HCT116 (cell line): ENCODE measurements at regions not wholly inside any gene's neighbourhood (a gene's known extent, or its start where the extent isn't known, plus 50 kb on each side); places are given as distances from the start of the nearest gene placed in this dataset.

Source experiments
- ATAC-seq: fragments of 200-7000 bp; cut with Tn5 transposase; 2 replicates; pipeline ENCODE4 v1.9.1; 2020; ENCODE audit warnings: mild to moderate bottlenecking, moderate library complexity
- BruUV-seq: library from RNA; stranded (reverse); fragments of 400-500 nt; replicated peaks from 2 replicates; lab custom pipeline; 2021; lab: Mats Ljungman, UMichigan
- CTCF ChIA-PET: fragments of 300-600 bp; sonication (Branson Sonifier 250); formaldehyde crosslinking; loops from one replicate; lab custom pipeline; 2021; ENCODE audit warnings: antibody characterized with exemption; lab: Charles Lee
- POLR2A ChIA-PET: fragments of 300-600, 350-600 bp; sonication (Branson Sonifier 250); formaldehyde crosslinking; loops from one replicate; lab custom pipeline; 2021; ENCODE audit warnings: antibody characterized with exemption; lab: Charles Lee
- RAD21 ChIA-PET, 2 experiments: fragments of 300-600 bp; sonication (Branson Sonifier 250); formaldehyde crosslinking; loops; one replicate each; lab custom pipeline; 2023; ENCODE audit warnings: low total read pairs in 2 of 2; ENCODE audit not compliant: uncharacterized antibody in 2 of 2, unreplicated experiment in 2 of 2, low non-redundant PET in 1 of 2; lab: Charles Lee
- DNase-seq: peaks from one replicate; pipeline ENCODE4 v3.0.0-alpha.2; 2010; ENCODE audit warnings: low read depth, low spot score
- H2AFZ ChIP-seq: fragments of 200-600 bp; shearing (Covaris generic), sonication (generic); 2 replicates; pipeline ENCODE4 v1.6.1; 2017; ENCODE audit warnings: low read depth, mixed run types, mixed read lengths, antibody characterized with exemption, low read length; ENCODE audit not compliant: poor library complexity, severe bottlenecking
- H3K27ac ChIP-seq: 2 replicates; pipeline ENCODE4 v1.5.1; 2012; ENCODE audit warnings: low read depth, low read length
- H3K27me3 ChIP-seq: fragments of 200-600 bp; sonication (generic); 2 replicates; pipeline ENCODE4 v1.6.1; 2016; ENCODE audit warnings: mixed run types, low read length, mixed read lengths; ENCODE audit not compliant: insufficient read depth
- H3K36me3 ChIP-seq, 2 experiments: fragments of 200-500 bp in 1 of 2; fragments of 200-600 bp in 1 of 2; sonication (Bioruptor generic) in 1 of 2; sonication (generic) in 1 of 2; 2 replicates each; pipeline versions ENCODE4 v1.5.1 to v1.6.1; 2014 to 2016; ENCODE audit warnings: low read length in 2 of 2, inconsistent platforms in 1 of 2, mixed read lengths in 1 of 2, mixed run types in 1 of 2; ENCODE audit not compliant: insufficient read depth in 2 of 2, control insufficient read depth in 1 of 2
- H3K4me1 ChIP-seq, 2 experiments: fragments of 200-600 bp in 1 of 2; sonication (generic) in 1 of 2; 2 replicates each; pipeline versions ENCODE4 v1.5.1 to v1.6.1; 2012 to 2017; ENCODE audit warnings: low read length in 2 of 2, inconsistent platforms in 1 of 2, mild to moderate bottlenecking in 1 of 2, mixed read lengths in 1 of 2, mixed run types in 1 of 2, moderate library complexity in 1 of 2; ENCODE audit not compliant: insufficient read depth in 2 of 2, control insufficient read depth in 1 of 2
- H3K4me2 ChIP-seq: fragments of 200-600 bp; sonication (generic); 2 replicates; pipeline ENCODE4 v1.6.1; 2017; ENCODE audit warnings: mixed run types, low read length, mixed read lengths
- H3K4me3 ChIP-seq, 2 experiments: fragments of 200-600 bp in 1 of 2; sonication (generic) in 1 of 2; replicated peaks in 1 of 2; 2 replicates each; pipeline ENCODE4 v1.5.1; 2011 to 2016; ENCODE audit warnings: low read length in 2 of 2, control low read depth in 1 of 2, low read depth in 1 of 2, mild to moderate bottlenecking in 1 of 2, mixed read lengths in 1 of 2, mixed run types in 1 of 2
- H3K79me2 ChIP-seq: fragments of 200-600 bp; sonication (generic); 2 replicates; pipeline ENCODE4 v1.6.1; 2017; ENCODE audit warnings: mild to moderate bottlenecking, mixed run types, low read length, moderate library complexity, mixed read lengths; ENCODE audit not compliant: insufficient read depth
- H3K9ac ChIP-seq: fragments of 200-600 bp; sonication (generic); 2 replicates; pipeline ENCODE4 v1.6.1; 2016; ENCODE audit warnings: low read length, mixed read lengths
- H3K9me2 ChIP-seq: fragments of 200-600 bp; sonication (generic), shearing (Covaris generic); 2 replicates; pipeline ENCODE4 v1.6.1; 2017; ENCODE audit warnings: mixed run types, mild to moderate bottlenecking, moderate library complexity; ENCODE audit not compliant: insufficient read depth
- H3K9me3 ChIP-seq, 2 experiments: fragments of 200-500 bp in 1 of 2; fragments of 200-600 bp in 1 of 2; sonication (Bioruptor generic) in 1 of 2; sonication (generic) in 1 of 2; 2 replicates each; pipeline ENCODE4 v1.6.1; 2014 to 2017; ENCODE audit warnings: low read length in 2 of 2, mixed read lengths in 2 of 2, inconsistent platforms in 1 of 2, low read depth in 1 of 2, mild to moderate bottlenecking in 1 of 2, mixed run types in 1 of 2, moderate library complexity in 1 of 2; ENCODE audit not compliant: control insufficient read depth in 1 of 2, insufficient read depth in 1 of 2
- H4K20me1 ChIP-seq: fragments of 200-600 bp; sonication (generic), shearing (Covaris generic); 2 replicates; pipeline ENCODE4 v1.6.1; 2017; ENCODE audit warnings: mixed run types, mild to moderate bottlenecking, moderate library complexity; ENCODE audit not compliant: insufficient read depth
- CBX3 ChIP-seq: IDR thresholded peaks from 2 replicates; pipeline ENCODE4 v1.6.1; 2012; ENCODE audit warnings: low read depth
- EGR1 ChIP-seq: IDR thresholded peaks from 2 replicates; pipeline ENCODE4 v1.6.1; 2012; ENCODE audit warnings: low read depth
- EZH2 ChIP-seq: fragments of 200-600 bp; sonication (generic); IDR thresholded peaks from 2 replicates; pipeline ENCODE4 v1.6.1; 2017; ENCODE audit warnings: antibody characterized with exemption, mixed run types
- FOSL1 ChIP-seq: IDR thresholded peaks from 2 replicates; pipeline ENCODE4 v1.6.1; 2012; ENCODE audit warnings: low read depth
- JUND ChIP-seq: IDR thresholded peaks from 2 replicates; pipeline ENCODE4 v1.6.1; 2012
- POLR2A ChIP-seq: IDR thresholded peaks from 2 replicates; pipeline ENCODE4 v1.7.0; 2011; ENCODE audit warnings: borderline replicate concordance; ENCODE audit not compliant: insufficient read depth, insufficient read length; ENCODE audit errors: extremely low read depth
- POLR2AphosphoS5 ChIP-seq: IDR thresholded peaks from 2 replicates; pipeline ENCODE4 v1.6.1; 2011; ENCODE audit warnings: mild to moderate bottlenecking, low read depth, low read length, moderate library complexity
- REST ChIP-seq: IDR thresholded peaks from 2 replicates; pipeline ENCODE4 v1.6.1; 2012; ENCODE audit warnings: low read depth
- SIN3A ChIP-seq: IDR thresholded peaks from 2 replicates; pipeline ENCODE4 v1.6.1; 2012; ENCODE audit warnings: low read depth
- SP1 ChIP-seq: IDR thresholded peaks from 2 replicates; pipeline ENCODE4 v1.6.1; 2012; ENCODE audit warnings: low read depth
- TCF7L2 ChIP-seq: IDR thresholded peaks from 2 replicates; pipeline ENCODE4 v1.7.0; 2011; ENCODE audit warnings: borderline replicate concordance, inconsistent platforms; ENCODE audit not compliant: insufficient read depth, insufficient read length; ENCODE audit errors: extremely low read depth
- ZBTB33 ChIP-seq: IDR thresholded peaks from 2 replicates; pipeline ENCODE4 v1.6.1; 2011; ENCODE audit warnings: mild to moderate bottlenecking, low read length, moderate library complexity; ENCODE audit not compliant: insufficient replicate concordance; ENCODE audit errors: extremely low read depth
- ZFX ChIP-seq: fragments of 450-650 bp; IDR thresholded peaks from 2 replicates; pipeline ENCODE4 v1.6.1; 2017
- intact Hi-C: fragments of 100-400 bp; cut with micrococcal nuclease; formaldehyde crosslinking; loops from 2 replicates; pipeline ENCODE4 v1.10.0; 2022

GRCh38 chr1:110777228-110777627, 95.7 kb upstream of the CD53 start:
- Histone ChIP-seq H3K4me3 (no peak overlapping the region), H3K4me1 (peaks cover 0 to 4% of the 10 kb centered on the region in 2 experiments; a peak in 1 of 4 replicates), H2AFZ (no peak overlapping the region), H3K79me2 (no peaks in the 10 kb centered on the region), H3K9ac (no peak overlapping the region), H3K36me3 (no peaks in the 10 kb centered on the region), H3K9me3 (no peaks in the 10 kb centered on the region), H3K9me2 (no peaks in the 10 kb centered on the region), H4K20me1 (no peaks in the 10 kb centered on the region), H3K27me3 (peaks cover 62% of the 10 kb centered on the region), H3K4me2 (no peak overlapping the region), H3K27ac (no peak overlapping the region)
- ChIA-PET CTCF (no interaction called here), RAD21 (no interaction called here), POLR2A (no interaction called here)
- no TSS peak for BruUV-seq
- intact Hi-C loops = no loop called here
- ATAC-seq (no peak), DNase-seq (no peak)
- TF ChIP-seq ZFX (no peak), EZH2 (no peak), REST (no peak), POLR2A (no peak), EGR1 (no peak), POLR2AphosphoS5 (no peak), FOSL1 (no peak), SP1 (no peak), JUND (no peak), ZBTB33 (no peak), SIN3A (no peak), CBX3 (no peak), TCF7L2 (no peak)
